ENCODE measurements at regions not wholly inside any gene's neighbourhood (a gene's known extent, or its start where the extent isn't known, plus 50 kb on each side); places are given as distances from the start of the nearest gene placed in this dataset.
A peak's percentile ranks its signal among the peaks of the same experiment; 100 is the strongest.

GRCh38 chr6:22878706-22879105, 309.3 kb downstream of the HDGFL1 start:
- H3K4me3 Mint-ChIP-seq, result 0 out of 2 replicates have a peak overlapping the region, but pooled peaks have one; percentile 2
- H3K27ac Mint-ChIP-seq, result peak overlapping the region; percentile 93
- H3K27me3 Mint-ChIP-seq (ENCODE audit: low read depth), result no peaks in the 10 kb centered on the region
- peaks cover 11% of the 10 kb centered on the region for H3K36me3 Mint-ChIP-seq
- peaks cover 13% of the 10 kb centered on the region for H3K9me3 Mint-ChIP-seq
- POLR2A ChIA-PET, result no interaction called here
- CTCF ChIA-PET, result interaction anchor here (1.4 kb wide), 1 partner anchor 28 kb away, joined by 4 read pairs; no protein-coding TSS in a partner anchor
- H3K4me1 Mint-ChIP-seq, result peaks cover 68% of the 10 kb centered on the region
- ATAC-seq (no peak), DNase-seq (ENCODE audit: low spot score) (no peak)
- TF ChIP-seq CBFB (CRISPR knock-in tag; IDR thresholded peaks at IDR 0.05; ENCODE audit: low read depth) (no peak), NFYB (CRISPR knock-in tag; conservative IDR thresholded peaks at IDR 0.05; ENCODE audit: low read depth) (no peak), HMGA2 (CRISPR knock-in tag; IDR thresholded peaks at IDR 0.05) (no peak), PRDM15 (CRISPR knock-in tag; IDR thresholded peaks at IDR 0.05) (no peak), ZNF138 (CRISPR knock-in tag; conservative IDR thresholded peaks at IDR 0.05) (no peak), CREB1 (CRISPR knock-in tag; IDR thresholded peaks at IDR 0.05) (no peak), ATF3 (CRISPR knock-in tag; conservative IDR thresholded peaks at IDR 0.05) (no peak), GRHL2 (CRISPR knock-in tag; IDR thresholded peaks at IDR 0.05; ENCODE audit: insufficient replicate concordance, severe bottlenecking) (no peak), ZNF423 (CRISPR knock-in tag; IDR thresholded peaks at IDR 0.05) (no peak), TEAD1 (CRISPR knock-in tag; IDR thresholded peaks at IDR 0.05) (no peak), E2F4 (CRISPR knock-in tag; IDR thresholded peaks at IDR 0.05; ENCODE audit: borderline replicate concordance, low read depth) (no peak), FOXP1 (CRISPR knock-in tag; IDR thresholded peaks at IDR 0.05; ENCODE audit: borderline replicate concordance) (no peak), USF1 (CRISPR knock-in tag; IDR thresholded peaks at IDR 0.05) (no peak), FOXK1 (CRISPR knock-in tag; IDR thresholded peaks at IDR 0.05) (no peak), ZNF671 (CRISPR knock-in tag; IDR thresholded peaks at IDR 0.05) (no peak), MLX (CRISPR knock-in tag; IDR thresholded peaks at IDR 0.05) (no peak), STAT6 (CRISPR knock-in tag; conservative IDR thresholded peaks at IDR 0.05; ENCODE audit: low read depth) (no peak), SMAD4 (CRISPR knock-in tag; IDR thresholded peaks at IDR 0.05) (no peak), SP1 (CRISPR knock-in tag; conservative IDR thresholded peaks at IDR 0.05) (no peak)
